Smooth muscle cell (in vitro differentiated cells): ENCODE measurements at regions not wholly inside any gene's neighbourhood (a gene's known extent, or its start where the extent isn't known, plus 50 kb on each side); places are given as distances from the start of the nearest gene placed in this dataset.

Source experiments
- DNase-seq: peaks from one replicate; lab custom pipeline; 2025; ENCODE audit not compliant: unreplicated experiment; lab: John Stamatoyannopoulos, UW
- H2AFZ ChIP-seq: fragments of 200-600 bp; sonication (generic); 2 replicates; pipeline ENCODE4 v1.6.0; 2016; ENCODE audit warnings: antibody characterized with exemption, low read depth, mild to moderate bottlenecking
- H3F3A ChIP-seq: fragments of 200-600 bp; sonication (generic); 2 replicates; pipeline ENCODE4 v1.6.0; 2017; ENCODE audit warnings: antibody characterized with exemption, low read depth
- H3K27ac ChIP-seq: fragments of 200-600 bp; sonication (generic); 2 replicates; pipeline ENCODE4 v1.5.1; 2016; ENCODE audit warnings: low read depth, mild to moderate bottlenecking
- H3K27me3 ChIP-seq: fragments of 200-600 bp; sonication (generic); 2 replicates; pipeline ENCODE4 v1.6.1; 2016; ENCODE audit warnings: low read depth, mild to moderate bottlenecking
- H3K36me3 ChIP-seq: fragments of 200-600 bp; sonication (generic); 2 replicates; pipeline ENCODE4 v1.5.1; 2016; ENCODE audit warnings: low read depth
- H3K4me1 ChIP-seq: fragments of 200-600 bp; sonication (generic); 2 replicates; pipeline ENCODE4 v1.5.1; 2016; ENCODE audit warnings: low read depth
- H3K4me2 ChIP-seq: fragments of 200-600 bp; sonication (generic); 2 replicates; pipeline ENCODE4 v1.6.0; 2016; ENCODE audit warnings: mild to moderate bottlenecking
- H3K4me3 ChIP-seq: fragments of 200-600 bp; sonication (generic); 2 replicates; pipeline ENCODE4 v1.5.1; 2016; ENCODE audit warnings: mild to moderate bottlenecking
- H3K79me2 ChIP-seq: fragments of 200-600 bp; sonication (generic); 2 replicates; pipeline ENCODE4 v1.6.0; 2016; ENCODE audit warnings: low read depth, mild to moderate bottlenecking
- H3K9ac ChIP-seq: fragments of 200-600 bp; sonication (generic); 2 replicates; pipeline ENCODE4 v1.6.0; 2016; ENCODE audit warnings: low read depth
- H3K9me3 ChIP-seq: fragments of 200-600 bp; sonication (generic); replicated peaks from 2 replicates; pipeline ENCODE4 v1.5.1; 2016; ENCODE audit warnings: low read depth
- H4K20me1 ChIP-seq: fragments of 200-600 bp; sonication (generic); 2 replicates; pipeline ENCODE4 v1.6.0; 2016; ENCODE audit warnings: low read depth
- WGBS: methylation state at CpG from one replicate; pipeline ENCODE4 v1.1.7; 2016; ENCODE audit warnings: low lambda C conversion rate; 5-methylcytosine and 5-hydroxymethylcytosine counted together
- TF ChIP-seq, protein P1 (sequence below): fragments of 200-600 bp; sonication (generic); IDR thresholded peaks from 2 replicates; pipeline ENCODE4 v1.5.1; 2017; ENCODE audit warnings: borderline replicate concordance, mild to moderate bottlenecking, antibody characterized with exemption; ENCODE audit not compliant: insufficient read depth, poor library complexity, severe bottlenecking

DNA sequence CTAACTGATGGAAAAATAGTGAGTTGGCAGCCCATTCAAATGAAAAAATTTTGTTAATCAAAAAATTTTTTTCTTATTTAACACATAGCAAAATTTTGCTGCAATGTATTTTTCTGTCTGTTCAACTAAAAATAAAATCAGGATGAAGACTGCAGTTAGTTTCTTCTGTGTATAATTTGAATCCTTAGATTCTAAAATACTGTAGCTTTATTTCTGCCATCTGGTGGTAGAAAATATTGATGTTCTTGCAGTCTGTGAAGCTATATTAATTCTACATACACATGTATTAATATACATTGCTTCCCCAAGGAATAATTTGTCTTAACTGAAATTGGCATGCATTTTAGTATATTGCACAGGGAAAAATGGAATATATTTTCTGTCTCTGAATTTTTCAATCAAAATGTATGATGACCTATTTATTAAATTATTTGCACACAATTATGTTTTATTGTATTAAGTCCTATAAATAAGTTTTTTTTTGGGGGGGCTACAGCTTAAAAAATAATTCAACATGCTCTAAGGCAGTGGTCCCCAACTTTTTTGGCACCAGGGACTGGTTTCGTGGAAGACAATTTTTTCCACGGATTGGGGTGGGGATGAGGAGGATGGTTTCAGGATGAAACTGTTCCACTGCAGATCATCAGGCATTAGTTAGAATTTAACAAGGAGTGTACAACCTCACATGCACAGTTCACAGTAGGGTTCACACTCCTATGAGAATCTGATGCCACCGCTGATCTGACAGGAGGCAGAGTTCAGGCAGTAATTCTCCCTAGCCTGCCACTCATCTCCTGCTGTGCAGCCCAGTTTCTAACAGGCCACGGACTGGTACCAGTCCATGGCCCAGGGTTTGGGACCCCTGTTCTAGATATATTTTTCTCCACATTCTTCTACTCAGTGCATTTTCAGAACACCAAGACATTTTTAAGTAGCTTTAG lies 119.4 kb downstream of the GNAT3 start:
- TF ChIP-seq, protein P1, sequence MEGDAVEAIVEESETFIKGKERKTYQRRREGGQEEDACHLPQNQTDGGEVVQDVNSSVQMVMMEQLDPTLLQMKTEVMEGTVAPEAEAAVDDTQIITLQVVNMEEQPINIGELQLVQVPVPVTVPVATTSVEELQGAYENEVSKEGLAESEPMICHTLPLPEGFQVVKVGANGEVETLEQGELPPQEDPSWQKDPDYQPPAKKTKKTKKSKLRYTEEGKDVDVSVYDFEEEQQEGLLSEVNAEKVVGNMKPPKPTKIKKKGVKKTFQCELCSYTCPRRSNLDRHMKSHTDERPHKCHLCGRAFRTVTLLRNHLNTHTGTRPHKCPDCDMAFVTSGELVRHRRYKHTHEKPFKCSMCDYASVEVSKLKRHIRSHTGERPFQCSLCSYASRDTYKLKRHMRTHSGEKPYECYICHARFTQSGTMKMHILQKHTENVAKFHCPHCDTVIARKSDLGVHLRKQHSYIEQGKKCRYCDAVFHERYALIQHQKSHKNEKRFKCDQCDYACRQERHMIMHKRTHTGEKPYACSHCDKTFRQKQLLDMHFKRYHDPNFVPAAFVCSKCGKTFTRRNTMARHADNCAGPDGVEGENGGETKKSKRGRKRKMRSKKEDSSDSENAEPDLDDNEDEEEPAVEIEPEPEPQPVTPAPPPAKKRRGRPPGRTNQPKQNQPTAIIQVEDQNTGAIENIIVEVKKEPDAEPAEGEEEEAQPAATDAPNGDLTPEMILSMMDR = peak; percentile 60
- no peak overlapping the region for H3K4me3 ChIP-seq
- H3K36me3 ChIP-seq = no peaks in the 10 kb centered on the region
- H3K9me3 ChIP-seq = peaks cover 3% of the 10 kb centered on the region
- no peak overlapping the region for H3K4me2 ChIP-seq
- no peaks in the 10 kb centered on the region for H4K20me1 ChIP-seq
- no peaks in the 10 kb centered on the region for H3F3A ChIP-seq
- no peak for DNase-seq
- WGBS = 87% methylated on average over 4 of the region's 4 CpGs
- peaks cover 3% of the 10 kb centered on the region for H3K4me1 ChIP-seq
- H3K9ac ChIP-seq = no peak overlapping the region
- H2AFZ ChIP-seq = no peak overlapping the region
- no peaks in the 10 kb centered on the region for H3K27me3 ChIP-seq
- H3K27ac ChIP-seq = no peak overlapping the region
- H3K79me2 ChIP-seq = no peaks in the 10 kb centered on the region

DNA sequence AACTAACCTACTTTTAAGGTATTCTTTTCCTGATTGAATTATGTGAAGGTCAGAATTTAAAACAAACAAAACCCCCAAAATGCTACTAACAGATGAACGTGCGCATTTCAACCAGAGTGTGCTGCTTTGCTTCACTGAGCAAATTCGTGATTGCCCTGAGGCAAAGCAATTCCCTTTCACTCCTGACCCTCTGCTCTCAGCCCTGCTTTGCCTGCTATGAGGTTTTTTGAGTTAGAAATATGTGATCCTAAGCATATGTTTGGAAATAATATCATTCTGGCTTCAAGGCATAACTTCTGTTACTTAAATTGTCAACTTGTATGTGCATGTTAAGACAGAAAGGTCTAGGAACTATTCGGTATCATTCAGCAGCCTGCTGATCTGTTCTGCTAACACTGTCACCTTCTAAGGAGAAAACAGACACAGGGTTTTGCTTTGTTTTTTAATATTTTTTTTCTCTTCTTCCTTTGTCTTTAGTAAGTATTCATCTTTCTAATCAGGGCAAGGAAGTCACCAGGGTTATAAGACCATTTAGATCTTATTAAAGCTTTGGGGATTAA lies 124.2 kb downstream of the GNAT3 start:
- peaks cover 5% of the 10 kb centered on the region for H3K4me1 ChIP-seq
- no peak for DNase-seq
- H3K79me2 ChIP-seq = no peaks in the 10 kb centered on the region
- no peak overlapping the region for H3K4me3 ChIP-seq
- H2AFZ ChIP-seq = no peak overlapping the region
- no peaks in the 10 kb centered on the region for H3F3A ChIP-seq
- H3K9me3 ChIP-seq = peaks cover 3% of the 10 kb centered on the region
- H3K27me3 ChIP-seq = no peaks in the 10 kb centered on the region
- H3K9ac ChIP-seq = no peak overlapping the region
- H4K20me1 ChIP-seq = no peaks in the 10 kb centered on the region
- H3K27ac ChIP-seq = no peak overlapping the region
- TF ChIP-seq, protein P1 = no peak
- 55% methylated on average over 4 of the region's 4 CpGs for WGBS
- no peaks in the 10 kb centered on the region for H3K36me3 ChIP-seq
- no peak overlapping the region for H3K4me2 ChIP-seq

DNA sequence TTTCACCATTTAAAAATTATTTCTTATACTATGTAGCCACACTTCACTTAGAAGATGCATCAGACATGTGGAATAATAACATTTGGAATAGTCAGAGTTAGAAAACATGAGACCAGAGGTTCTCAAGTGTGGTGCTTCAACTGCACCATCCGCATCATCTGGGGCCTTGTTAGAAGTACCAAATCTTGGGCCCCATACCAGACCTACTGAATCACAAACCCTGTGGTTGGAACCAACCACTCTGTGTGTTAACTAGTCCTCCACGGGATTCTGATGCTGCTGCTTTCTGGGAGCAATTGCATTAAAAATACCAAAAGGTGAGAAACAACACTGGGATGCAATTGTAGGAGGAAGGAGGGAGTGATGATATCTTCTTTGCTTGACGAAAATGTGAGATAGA lies 125.2 kb downstream of the GNAT3 start:
- no peaks in the 10 kb centered on the region for H3K79me2 ChIP-seq
- no peak for DNase-seq
- peaks cover 3% of the 10 kb centered on the region for H3K9me3 ChIP-seq
- peaks cover 5% of the 10 kb centered on the region for H3K4me1 ChIP-seq
- H3K36me3 ChIP-seq = no peaks in the 10 kb centered on the region
- H3K27me3 ChIP-seq = no peaks in the 10 kb centered on the region
- no peaks in the 10 kb centered on the region for H4K20me1 ChIP-seq
- H3K27ac ChIP-seq = no peak overlapping the region
- H3K4me2 ChIP-seq = no peak overlapping the region
- WGBS = 59% methylated on average over 3 of the region's 3 CpGs
- H2AFZ ChIP-seq = no peak overlapping the region
- TF ChIP-seq, protein P1 = no peak
- no peak overlapping the region for H3K4me3 ChIP-seq
- H3K9ac ChIP-seq = no peak overlapping the region
- no peaks in the 10 kb centered on the region for H3F3A ChIP-seq
